ENCODE measurements at regions not wholly inside any gene's neighbourhood (a gene's known extent, or its start where the extent isn't known, plus 50 kb on each side); places are given as distances from the start of the nearest gene placed in this dataset.

DNA sequence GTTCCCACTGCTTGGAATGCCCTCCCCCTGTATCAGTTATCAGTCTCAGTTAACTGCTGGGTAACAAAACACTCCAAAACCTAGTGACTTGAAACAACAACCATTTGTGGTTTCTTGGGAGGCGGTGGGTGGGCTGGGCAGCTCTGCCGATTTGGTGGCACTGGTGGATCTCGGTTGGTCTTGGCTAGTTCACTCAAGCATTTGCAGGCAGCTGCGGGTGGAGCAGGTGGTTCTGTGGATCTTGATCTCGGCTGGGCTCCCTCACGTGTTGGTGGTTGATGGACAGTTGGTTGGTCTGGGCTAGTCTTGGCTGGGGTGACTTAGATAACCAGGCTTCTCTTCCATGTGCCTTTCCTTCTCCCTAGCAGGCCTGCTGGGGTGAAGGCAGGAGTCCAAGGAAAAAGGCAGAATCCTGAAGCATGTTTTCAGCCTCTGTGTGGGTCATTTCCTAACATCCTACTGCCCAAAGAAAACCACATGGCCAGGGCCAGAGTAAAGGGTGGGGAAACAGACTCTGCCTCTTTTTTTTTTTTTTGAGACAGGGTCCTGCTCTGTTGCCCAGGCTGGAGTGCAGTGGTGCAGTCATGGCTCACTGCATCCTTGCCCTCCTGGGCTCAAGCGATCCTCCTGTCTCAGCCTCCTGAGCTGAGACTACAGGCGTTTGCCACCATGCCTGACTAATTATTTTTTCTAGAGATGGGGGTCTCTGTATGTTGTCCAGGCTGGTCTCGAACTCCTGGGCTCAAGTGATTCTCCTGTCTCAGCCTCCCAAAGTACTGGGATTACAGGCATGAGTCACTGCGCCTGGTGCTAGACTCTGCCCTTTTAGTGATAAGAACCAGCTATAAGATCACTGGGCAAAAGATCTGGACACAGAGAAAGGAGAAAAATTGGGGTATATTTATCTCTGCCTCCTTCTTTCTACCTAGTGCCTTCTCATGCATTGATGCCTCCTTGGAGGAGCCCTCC, 183.7 kb downstream of the RGS3 start:
- in situ Hi-C loops (cut with MboI; ENCODE audit: low sequenced_read_pairs), result no loop called here

DNA sequence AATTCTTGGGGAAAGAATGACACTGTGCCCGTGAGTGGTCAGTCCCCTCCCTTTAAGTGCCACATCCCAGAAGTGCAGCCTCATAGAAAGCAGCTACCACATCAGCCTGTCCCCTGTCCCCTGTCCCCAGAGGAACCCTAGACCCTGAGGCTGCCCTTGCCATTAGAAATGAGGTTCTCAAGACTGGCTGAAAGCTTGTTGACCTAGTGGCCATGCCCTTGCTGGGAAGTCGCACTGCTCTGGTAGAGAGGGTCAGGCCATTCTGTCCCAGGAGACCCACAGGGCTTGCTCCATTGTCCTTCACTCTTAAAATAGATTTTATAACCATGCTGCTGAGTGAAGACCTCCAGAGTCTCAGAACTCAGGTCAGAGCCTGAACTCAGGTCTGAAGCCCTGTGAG, 184.5 kb downstream of the RGS3 start:
- in situ Hi-C loops (cut with MboI; ENCODE audit: low sequenced_read_pairs), result no loop called here

DNA sequence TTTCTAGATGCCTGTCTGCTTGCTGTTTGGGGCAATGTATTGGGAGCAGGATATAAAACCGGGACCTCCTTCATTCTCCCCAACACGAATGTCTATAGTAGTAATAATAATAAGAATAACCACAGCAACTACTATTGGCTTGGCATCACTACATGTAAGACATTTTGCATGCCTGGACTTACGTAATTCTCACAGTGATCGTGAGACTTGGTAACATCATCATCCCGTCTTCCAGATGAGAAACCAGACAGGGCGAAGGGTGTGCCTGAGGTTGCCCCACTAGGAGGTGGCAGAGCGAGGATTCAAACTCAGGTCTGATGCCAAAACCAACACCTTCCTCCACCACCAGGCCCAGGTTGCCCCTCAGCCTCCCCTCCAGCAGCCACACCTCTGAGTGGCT, 185.1 kb downstream of the RGS3 start:
- in situ Hi-C loops (cut with MboI; ENCODE audit: low sequenced_read_pairs), result no loop called here

DNA sequence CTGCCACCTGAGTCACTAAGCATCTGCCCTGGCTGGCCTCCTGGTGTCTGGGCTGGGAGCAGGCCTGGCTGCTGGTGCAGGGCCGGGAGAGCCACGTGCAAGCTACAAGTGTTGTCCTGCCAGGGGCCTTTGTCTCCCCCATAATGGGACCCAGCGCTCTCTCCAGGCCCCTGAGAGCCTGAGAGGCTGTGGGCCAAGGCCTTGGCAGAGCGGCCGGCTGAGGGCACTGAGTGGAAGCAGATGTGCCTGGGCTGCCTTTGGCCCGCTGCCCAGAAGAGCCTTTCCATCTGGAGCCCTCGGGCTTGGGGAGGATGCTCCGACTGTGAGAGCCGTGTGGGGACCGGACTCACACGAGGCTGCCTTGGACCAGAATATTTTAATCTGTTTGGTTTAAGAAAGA, 185.5 kb downstream of the RGS3 start:
- in situ Hi-C loops (cut with MboI; ENCODE audit: low sequenced_read_pairs), result no loop called here

DNA sequence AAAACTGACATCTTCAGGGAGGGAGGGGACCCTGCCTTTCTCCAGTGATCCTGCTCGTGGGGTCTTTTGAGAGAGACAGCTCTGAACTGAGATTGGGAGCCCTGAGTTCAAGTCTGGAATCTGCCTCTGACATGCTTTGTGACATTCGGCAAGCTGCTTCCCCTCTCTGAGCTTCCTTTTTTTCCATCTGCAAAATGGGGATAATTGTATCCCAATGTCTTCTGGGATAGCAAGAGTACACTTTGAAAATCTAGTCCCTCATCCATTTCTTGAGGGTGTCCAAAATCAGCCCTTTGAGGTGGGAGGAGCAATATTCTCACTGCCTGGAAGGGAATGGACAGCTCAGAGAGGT, 186.3 kb downstream of the RGS3 start:
- in situ Hi-C loops (cut with MboI; ENCODE audit: low sequenced_read_pairs), result loop anchor here (10.0 to 25.0 kb wide), 2 partner anchors 195 to 738 kb away; no protein-coding TSS in a partner anchor

DNA sequence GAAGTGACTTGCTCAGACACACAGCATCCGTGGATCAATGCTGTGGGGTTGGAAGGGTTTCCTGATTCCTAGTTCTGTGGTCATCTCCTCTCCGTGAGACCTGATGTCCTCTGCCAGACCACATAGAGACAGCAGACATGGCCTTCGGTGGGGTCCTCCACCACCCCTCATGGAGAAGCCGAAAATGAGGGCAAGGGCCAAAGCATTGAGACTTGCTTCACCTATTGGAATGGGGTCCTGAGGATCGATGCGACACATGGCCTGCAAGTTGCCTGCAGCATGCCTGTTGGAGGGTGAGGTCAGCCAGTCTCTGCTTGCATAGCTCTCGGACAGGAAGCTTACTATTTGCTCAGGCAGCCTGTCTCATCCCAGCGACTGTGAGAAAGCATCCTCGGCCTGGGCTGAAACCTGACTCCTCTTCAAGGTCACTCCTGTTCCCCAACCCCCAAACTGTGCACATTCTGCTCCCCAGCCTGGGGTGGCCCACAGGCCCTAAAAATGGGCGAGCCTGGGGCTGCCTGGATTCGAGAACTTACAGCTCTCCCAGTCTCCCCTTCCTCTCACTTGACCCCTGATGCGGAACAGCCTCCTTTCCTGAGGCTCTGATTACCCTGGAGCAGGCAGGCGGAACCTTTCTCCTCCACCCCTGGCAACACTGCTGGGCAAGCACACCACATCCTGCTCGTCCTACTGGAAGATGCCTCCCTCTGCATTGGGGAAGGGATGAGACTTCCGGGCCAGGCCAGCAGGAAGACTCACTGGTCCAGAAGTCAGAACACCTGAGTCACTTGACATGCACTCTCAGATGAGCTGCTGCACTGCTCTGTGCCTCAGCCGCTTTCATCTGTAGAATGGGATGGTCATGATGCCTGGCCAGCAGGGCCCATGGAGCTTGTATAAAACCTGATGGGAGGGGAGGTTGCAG, 186.9 kb downstream of the RGS3 start:
- in situ Hi-C loops (cut with MboI; ENCODE audit: low sequenced_read_pairs), result loop anchor here (10.0 to 25.0 kb wide), 2 partner anchors 196 to 738 kb away; no protein-coding TSS in a partner anchor

DNA sequence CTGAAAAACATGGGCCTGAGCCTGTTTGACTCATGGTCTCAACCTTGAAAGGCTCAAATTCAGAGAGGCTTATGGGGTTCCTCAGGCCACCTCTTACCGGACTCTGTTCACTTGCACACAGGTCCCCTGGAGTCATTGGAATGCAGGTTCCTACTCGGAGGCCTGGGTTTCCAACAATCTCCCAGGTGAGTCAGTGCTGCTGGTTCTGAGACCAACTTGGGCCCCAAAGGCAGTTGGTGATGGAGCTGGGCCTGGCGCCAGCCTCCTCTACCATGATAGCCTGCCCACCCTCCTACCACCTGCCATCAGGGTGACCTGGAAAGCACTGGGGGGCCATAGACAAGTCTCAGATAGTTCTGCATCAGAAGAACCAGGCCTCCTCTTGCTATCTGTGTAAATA, 188.4 kb downstream of the RGS3 start:
- in situ Hi-C loops (cut with MboI; ENCODE audit: low sequenced_read_pairs), result loop anchor here (10.0 to 25.0 kb wide), 2 partner anchors 197 to 740 kb away; no protein-coding TSS in a partner anchor

DNA sequence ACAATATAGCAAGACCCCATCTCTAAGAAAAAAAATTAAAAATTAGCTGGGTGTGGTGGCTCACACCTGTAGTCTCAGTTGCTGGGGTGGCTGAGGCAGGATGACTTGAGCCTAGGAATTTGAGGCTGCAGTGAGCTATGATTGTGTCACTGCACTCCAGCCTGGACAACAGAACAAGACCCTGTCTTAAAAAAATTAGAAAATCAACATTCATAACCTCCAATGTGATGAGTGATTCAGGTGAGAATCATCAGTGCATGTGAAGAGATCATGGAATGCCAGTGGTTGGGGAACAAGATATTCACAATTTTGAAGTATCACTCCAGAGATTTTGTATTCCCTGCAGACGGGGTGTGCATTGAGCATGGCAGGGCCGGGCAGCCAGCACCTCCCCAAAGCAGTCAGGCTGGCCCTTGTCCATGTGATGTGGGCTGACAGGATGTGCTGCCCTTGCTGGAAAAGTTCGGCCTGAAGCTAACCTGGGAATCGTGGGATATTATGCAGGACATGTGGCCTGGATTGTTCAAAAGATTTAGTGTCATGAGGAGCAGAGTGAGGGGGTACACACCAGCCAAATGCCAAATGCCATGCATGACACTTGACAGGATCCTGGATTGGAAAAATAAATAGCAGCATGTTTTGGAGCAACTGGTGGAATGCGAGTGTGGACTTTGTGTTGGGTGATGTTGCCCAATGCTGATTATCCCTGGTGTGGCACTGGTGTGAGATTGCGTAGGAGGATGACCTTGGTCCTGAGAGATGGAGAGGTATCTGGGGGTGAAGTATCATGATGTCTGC, 189.0 kb downstream of the RGS3 start:
- in situ Hi-C loops (cut with MboI; ENCODE audit: low sequenced_read_pairs), result loop anchor here (10.0 to 25.0 kb wide), 2 partner anchors 198 to 740 kb away; no protein-coding TSS in a partner anchor

DNA sequence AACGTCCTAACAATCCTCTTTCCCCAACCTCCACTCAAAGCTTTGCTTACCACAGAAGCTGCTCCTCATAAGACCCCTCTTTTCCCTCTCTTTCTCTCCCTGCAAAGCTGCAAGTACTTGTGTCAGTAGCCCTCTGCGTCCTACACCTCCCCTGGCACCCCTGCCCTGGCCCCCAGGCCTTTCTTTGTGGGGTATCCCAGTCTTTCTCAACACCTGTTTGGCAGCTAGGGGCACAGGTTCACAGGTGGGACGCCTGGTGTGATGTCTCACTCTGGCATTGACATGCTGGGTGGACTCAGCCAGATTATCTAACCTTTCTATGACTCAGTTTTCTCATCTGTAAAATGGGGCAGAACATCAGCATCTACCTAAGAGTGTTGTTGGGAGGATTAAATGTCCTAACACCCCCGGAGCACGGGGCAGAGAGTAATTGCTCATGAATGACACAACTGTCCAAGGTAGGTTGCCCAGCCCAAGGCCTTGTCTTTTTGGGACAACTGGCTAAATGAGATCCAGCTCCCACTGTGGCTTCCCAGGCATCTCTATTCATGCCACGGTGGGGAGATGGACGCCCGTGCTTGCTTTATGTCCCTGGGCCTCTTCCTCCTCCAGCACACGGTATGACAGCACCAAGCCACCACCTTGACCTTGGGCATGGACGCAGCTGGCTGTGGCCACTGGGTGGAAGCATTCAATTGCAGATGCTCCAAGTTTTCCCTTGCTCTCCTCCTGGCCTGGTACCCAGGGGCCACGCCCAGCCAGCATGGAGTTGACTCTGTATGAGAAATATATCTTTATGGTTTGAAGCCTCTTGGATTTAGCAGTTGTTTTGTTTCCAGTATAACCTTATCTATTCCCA, 190.4 kb downstream of the RGS3 start:
- in situ Hi-C loops (cut with MboI; ENCODE audit: low sequenced_read_pairs), result loop anchor here (10.0 to 25.0 kb wide), 2 partner anchors 199 to 742 kb away; no protein-coding TSS in a partner anchor

DNA sequence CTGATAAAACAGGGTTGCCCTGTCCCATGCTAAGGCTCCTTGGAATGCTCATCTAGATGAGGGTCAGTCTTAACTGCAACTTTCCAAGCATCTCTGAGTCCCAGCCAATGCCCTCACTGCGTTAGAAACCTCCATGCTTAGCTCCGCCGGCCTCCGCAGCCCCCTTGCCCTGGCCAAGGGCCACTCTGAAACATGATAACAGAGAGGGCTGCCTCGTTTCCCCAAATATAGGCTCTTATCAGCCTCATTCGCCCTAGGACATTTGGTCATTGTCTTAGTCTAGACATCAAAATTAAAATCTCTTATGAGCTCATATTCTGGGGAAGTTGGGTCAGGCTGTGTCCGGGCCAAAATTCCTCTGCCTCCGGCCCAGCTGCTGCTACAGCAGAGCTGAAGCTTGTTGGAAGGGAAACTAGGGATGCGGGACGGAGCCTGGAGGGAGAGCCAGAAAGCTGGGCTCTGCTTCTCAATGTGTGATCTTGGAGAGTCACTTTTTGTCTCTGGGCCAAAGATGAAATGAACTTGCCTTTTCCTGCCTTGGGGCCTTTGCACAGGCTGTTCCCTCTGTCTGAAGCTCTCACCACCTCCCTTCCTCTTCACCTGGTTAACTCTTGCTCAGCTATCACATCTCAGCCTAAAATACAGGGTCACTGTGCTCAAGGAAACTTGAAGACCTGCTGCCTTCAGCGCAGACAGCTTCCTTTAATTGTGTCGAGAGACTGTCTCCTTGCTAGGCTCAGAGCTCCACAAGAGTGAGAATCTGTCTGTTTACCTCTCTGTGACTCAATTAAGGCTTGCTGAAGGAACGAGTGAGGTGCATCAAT, 191.3 kb downstream of the RGS3 start:
- in situ Hi-C loops (cut with MboI; ENCODE audit: low sequenced_read_pairs), result loop anchor here (10.0 to 25.0 kb wide), 2 partner anchors 200 to 743 kb away; no protein-coding TSS in a partner anchor

DNA sequence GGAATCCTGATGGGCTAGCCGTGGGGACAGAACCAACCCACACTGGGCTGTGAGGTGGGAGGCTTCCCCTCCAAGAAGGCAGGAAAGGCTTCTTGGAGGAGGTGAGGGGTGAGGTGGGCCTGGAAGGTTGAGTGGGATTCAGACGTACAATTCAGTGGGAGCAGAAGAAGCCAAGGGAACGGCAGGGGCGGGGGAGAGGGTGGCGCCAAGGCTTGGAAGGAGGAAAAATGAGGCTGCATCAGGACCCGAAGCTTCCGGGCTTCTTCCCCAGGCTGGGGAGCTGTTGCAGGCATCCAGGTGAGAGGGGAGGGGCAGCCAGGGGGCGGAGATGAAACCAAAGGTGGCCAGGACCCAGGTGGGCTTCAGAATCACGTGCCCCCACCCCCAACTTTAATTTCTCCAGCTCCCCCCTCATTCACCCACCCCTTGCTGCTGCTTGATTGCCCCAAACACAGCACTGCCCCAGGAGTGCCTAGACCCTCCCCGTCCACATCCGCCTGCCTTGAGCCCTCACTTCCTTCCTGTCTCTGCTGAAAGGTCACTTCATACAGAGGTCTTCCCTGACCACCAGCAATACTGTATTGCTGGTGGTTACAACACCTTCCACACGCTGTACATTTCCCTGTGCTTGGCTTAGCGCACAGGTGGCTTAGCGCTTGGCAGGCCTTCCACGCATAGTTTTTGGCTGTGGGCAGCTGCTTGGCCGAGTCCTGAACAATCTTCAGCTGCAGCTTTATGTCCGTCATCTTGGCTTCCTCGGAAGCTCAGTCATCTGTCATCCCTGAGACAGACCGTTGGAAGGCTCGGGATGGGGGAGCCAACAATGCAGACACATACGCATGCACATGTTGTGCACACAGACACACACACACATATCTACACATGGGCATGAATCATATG, 193.5 kb downstream of the RGS3 start:
- in situ Hi-C loops (cut with MboI; ENCODE audit: low sequenced_read_pairs), result loop anchor here (10.0 to 25.0 kb wide), 2 partner anchors 202 to 745 kb away; no protein-coding TSS in a partner anchor

DNA sequence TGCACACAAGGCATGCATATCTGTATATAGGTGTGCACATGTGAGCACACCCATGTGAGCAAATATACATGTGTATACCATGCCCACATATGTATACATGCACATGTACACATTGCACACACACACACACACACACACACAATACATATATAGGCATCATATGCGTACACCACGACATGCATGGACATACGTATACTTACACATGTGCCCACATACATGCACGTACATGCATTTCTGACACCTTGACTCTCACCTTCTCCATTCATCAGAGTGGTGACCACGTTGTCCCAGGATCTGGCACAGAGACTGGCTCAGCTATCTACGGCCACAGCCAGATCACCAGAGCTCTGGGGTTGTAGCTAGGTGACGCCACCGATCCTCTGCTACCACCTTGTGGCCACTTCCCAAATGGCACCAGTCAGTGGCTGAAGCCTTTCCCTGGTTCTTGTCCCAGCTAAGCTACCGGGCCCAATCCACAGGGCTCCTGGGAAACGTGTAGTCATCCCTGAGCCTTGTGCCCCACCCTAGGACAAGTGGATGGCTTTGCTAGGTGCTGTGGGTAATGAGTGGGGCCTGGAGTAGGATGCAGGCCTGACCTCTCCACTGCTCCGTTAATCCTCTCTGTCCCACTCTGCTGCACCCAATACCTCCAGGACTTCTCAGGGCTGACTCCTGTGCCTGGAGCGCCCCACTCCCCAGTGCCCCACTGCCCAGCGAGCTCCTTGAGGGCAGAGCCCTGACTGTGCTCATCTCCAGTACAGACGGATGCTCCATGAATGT, 194.4 kb downstream of the RGS3 start:
- in situ Hi-C loops (cut with MboI; ENCODE audit: low sequenced_read_pairs), result loop anchor here (10.0 to 25.0 kb wide), 2 partner anchors 203 to 746 kb away; no protein-coding TSS in a partner anchor

DNA sequence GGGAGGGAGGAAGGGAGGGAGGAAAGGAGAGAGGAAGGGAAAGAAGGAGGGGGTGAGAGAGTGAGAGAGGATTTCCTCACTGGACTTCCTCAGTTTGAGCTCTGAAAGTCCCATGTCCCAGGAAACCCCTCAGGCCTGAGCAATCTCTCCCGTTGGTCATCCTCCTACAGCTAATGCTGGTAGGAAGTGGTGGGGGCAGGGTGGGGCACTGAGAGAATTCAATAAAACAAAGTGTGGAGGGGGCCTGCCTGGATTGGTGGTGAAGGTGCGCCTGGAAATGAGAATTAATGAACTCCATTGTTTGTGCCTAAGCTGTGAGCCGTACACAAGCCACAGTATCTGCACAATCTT, 195.0 kb downstream of the RGS3 start:
- in situ Hi-C loops (cut with MboI; ENCODE audit: low sequenced_read_pairs), result loop anchor here (10.0 to 25.0 kb wide), 2 partner anchors 204 to 746 kb away; no protein-coding TSS in a partner anchor

DNA sequence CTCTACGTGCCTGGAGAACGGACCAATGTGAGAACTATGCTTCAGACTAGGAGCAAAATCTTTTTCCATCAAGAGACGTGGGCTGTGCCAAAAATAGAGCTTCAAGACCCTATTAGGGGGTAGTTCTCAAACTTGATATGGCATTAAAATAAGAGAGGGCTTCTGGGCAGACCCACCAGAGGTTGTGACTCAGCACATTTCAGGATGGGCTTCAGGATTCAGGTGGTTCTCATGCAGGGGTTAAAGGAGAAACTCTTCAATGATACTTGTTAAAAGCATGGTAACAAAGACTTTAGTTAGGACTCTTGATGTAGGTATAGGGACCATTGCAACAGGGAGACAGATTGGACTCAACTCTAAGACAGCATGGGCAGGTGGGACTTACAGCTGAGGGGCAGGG, 195.5 kb downstream of the RGS3 start:
- in situ Hi-C loops (cut with MboI; ENCODE audit: low sequenced_read_pairs), result loop anchor here (10.0 to 25.0 kb wide), 2 partner anchors 204 to 747 kb away; no protein-coding TSS in a partner anchor

DNA sequence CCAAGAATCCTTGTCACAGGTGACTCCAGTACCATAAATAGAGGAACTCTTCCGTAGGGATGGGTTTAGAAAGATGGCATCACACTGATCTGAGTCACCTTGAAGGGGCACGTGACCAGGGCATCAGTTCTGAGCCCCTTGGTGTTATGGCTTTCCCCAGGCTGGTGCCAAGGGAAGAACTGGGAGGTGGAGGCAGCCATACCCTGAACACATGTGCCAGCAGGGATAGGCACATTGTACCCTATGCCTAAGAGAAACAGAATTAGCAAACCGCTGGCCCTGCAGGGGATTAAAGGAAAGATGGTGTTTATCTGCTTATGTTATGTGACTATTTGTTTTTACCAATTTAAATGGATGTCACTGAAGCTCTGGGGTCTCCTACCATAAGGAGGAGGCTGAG, 196.2 kb downstream of the RGS3 start:
- in situ Hi-C loops (cut with MboI; ENCODE audit: low sequenced_read_pairs), result loop anchor here (10.0 to 25.0 kb wide), 2 partner anchors 205 to 747 kb away; no protein-coding TSS in a partner anchor

DNA sequence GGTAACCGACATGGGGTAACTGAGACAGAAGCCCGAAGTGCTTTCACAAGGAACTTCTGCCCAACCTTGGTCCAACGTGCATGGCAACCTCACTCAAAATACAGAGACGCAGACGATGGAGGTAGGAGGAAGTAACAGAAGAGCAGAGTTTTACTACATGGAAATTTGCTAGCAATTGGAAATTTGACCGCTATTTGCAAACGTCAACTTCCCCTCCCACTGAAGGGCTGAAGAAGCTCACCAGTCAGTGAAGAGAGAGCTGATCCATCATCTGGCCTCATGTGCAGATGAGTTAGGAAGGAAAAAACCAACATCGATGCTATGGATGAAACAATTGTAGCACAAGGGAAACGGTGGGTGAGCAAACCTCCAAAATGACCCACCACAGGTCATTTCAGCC, 196.7 kb downstream of the RGS3 start:
- in situ Hi-C loops (cut with MboI; ENCODE audit: low sequenced_read_pairs), result loop anchor here (25.0 kb wide), 1 partner anchor 748 kb away; no protein-coding TSS in a partner anchor
